ENCODE measurements at regions not wholly inside any gene's neighbourhood (a gene's known extent, or its start where the extent isn't known, plus 50 kb on each side); places are given as distances from the start of the nearest gene placed in this dataset.

DNA sequence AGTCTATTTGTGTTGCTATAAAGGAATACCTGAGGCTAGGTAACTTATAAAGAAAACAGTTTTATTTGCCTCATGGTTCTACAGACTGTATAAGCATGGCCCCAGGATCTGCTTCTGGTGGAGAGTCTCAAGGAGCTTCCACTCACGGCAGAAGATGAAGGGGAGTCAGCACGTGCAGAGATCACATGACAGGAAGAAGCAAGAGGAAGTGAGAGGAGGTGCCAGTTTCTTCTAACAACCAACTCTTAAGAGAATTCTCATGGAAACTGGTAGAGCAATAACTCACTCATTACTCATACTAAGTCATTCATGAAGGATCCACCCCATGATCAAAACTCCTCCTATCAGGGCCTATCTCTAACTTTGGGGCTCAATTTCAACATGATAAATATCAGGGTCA lies 135.6 kb downstream of the DDX3Y start:
- intact Hi-C loops (cut with micrococcal nuclease; ENCODE audit: unreplicated experiment), result no loop called here
- CTCF ChIA-PET (ENCODE audit: unreplicated experiment), result no interaction called here
- Histone ChIP-seq H4K20me1 (ENCODE audit: insufficient read depth, low read length) (no peaks in the 10 kb centered on the region), H3K9me2 (ENCODE audit: insufficient read depth, low read length) (no peaks in the 10 kb centered on the region), H3K27ac (ENCODE audit: low read depth, low read length, poor library complexity, severe bottlenecking) (no peak overlapping the region), H3K4me3 (ENCODE audit: low read depth, low read length, poor library complexity, severe bottlenecking) (no peak overlapping the region), H3K4me2 (ENCODE audit: low read length) (no peak overlapping the region), H2AFZ (ENCODE audit: low read length) (no peak overlapping the region), H3K9me3 (ENCODE audit: low read length) (no peaks in the 10 kb centered on the region), H3K36me3 (ENCODE audit: insufficient read depth, low read length) (no peaks in the 10 kb centered on the region), H3K4me1 (ENCODE audit: insufficient read depth, low read length, poor library complexity, severe bottlenecking) (peaks cover 3% of the 10 kb centered on the region), H3K79me2 (ENCODE audit: insufficient read depth, low read depth, low read length) (no peaks in the 10 kb centered on the region)
- BruUV-seq (replicated peaks), result no TSS peak
- POLR2A ChIA-PET, result no interaction called here
- DNase-seq (ENCODE audit: low spot score), result peak; percentile 18
- TF ChIP-seq EZH2phosphoT487 (IDR thresholded peaks at IDR 0.05; ENCODE audit: borderline replicate concordance, low read depth, low read length), result no peak
- TF ChIP-seq CTCF (conservative IDR thresholded peaks at IDR 0.05; ENCODE audit: low read length), result no peak

GRCh38 chrY:13053501-13053900 lies 148.8 kb downstream of the DDX3Y start:
- Histone ChIP-seq H3K9me2 (ENCODE audit: insufficient read depth, low read length) (no peaks in the 10 kb centered on the region), H2AFZ (ENCODE audit: low read length) (no peak overlapping the region), H3K36me3 (ENCODE audit: insufficient read depth, low read length) (no peaks in the 10 kb centered on the region), H3K4me2 (ENCODE audit: low read length) (no peak overlapping the region), H3K27ac (ENCODE audit: low read depth, low read length, poor library complexity, severe bottlenecking) (no peak overlapping the region), H4K20me1 (ENCODE audit: insufficient read depth, low read length) (no peaks in the 10 kb centered on the region), H3K4me1 (ENCODE audit: insufficient read depth, low read length, poor library complexity, severe bottlenecking) (no peaks in the 10 kb centered on the region), H3K9me3 (ENCODE audit: low read length) (no peaks in the 10 kb centered on the region), H3K4me3 (ENCODE audit: low read depth, low read length, poor library complexity, severe bottlenecking) (no peak overlapping the region), H3K79me2 (ENCODE audit: insufficient read depth, low read depth, low read length) (no peaks in the 10 kb centered on the region)
- TF ChIP-seq CTCF (conservative IDR thresholded peaks at IDR 0.05; ENCODE audit: low read length), result no peak
- no peak for TF ChIP-seq EZH2phosphoT487 (IDR thresholded peaks at IDR 0.05; ENCODE audit: borderline replicate concordance, low read depth, low read length)
- POLR2A ChIA-PET, result interaction anchor here (0.6 to 0.7 kb wide), 2 partner anchors 156 to 165 kb away, joined by 3 to 4 read pairs; no protein-coding TSS in a partner anchor
- intact Hi-C loops (cut with micrococcal nuclease; ENCODE audit: unreplicated experiment), result no loop called here
- CTCF ChIA-PET (ENCODE audit: unreplicated experiment), result no interaction called here
- no TSS peak for BruUV-seq (replicated peaks)
- DNase-seq (ENCODE audit: low spot score), result no peak

- CTCF ChIA-PET (ENCODE audit: unreplicated experiment), result no interaction called here
- no peaks in the 10 kb centered on the region for H3K79me2 ChIP-seq (ENCODE audit: insufficient read depth, low read depth, low read length)
- no peaks in the 10 kb centered on the region for H3K36me3 ChIP-seq (ENCODE audit: insufficient read depth, low read length)
Observed at GRCh38 chrY:13066372-13066771, 161.7 kb downstream of the DDX3Y start.

More at GRCh38 chrY:13066372-13066771, 161.7 kb downstream of the DDX3Y start:
- BruUV-seq (replicated peaks), result no TSS peak
- no peak for TF ChIP-seq CTCF (conservative IDR thresholded peaks at IDR 0.05; ENCODE audit: low read length)
- no peak for TF ChIP-seq EZH2phosphoT487 (IDR thresholded peaks at IDR 0.05; ENCODE audit: borderline replicate concordance, low read depth, low read length)
- no peak overlapping the region for H2AFZ ChIP-seq (ENCODE audit: low read length)
- no peak overlapping the region for H3K27ac ChIP-seq (ENCODE audit: low read depth, low read length, poor library complexity, severe bottlenecking)
- H4K20me1 ChIP-seq (ENCODE audit: insufficient read depth, low read length), result no peaks in the 10 kb centered on the region
- intact Hi-C loops (cut with micrococcal nuclease; ENCODE audit: unreplicated experiment), result no loop called here
- no peaks in the 10 kb centered on the region for H3K4me1 ChIP-seq (ENCODE audit: insufficient read depth, low read length, poor library complexity, severe bottlenecking)
- POLR2A ChIA-PET, result no interaction called here
- no peak for DNase-seq (ENCODE audit: low spot score)
- no peak overlapping the region for H3K4me2 ChIP-seq (ENCODE audit: low read length)
- no peak overlapping the region for H3K4me3 ChIP-seq (ENCODE audit: low read depth, low read length, poor library complexity, severe bottlenecking)
- no peaks in the 10 kb centered on the region for H3K9me2 ChIP-seq (ENCODE audit: insufficient read depth, low read length)
- H3K9me3 ChIP-seq (ENCODE audit: low read length), result no peaks in the 10 kb centered on the region

Measured in OCI-LY7 (cell line).